ENCODE measurements at regions not wholly inside any gene's neighbourhood (a gene's known extent, or its start where the extent isn't known, plus 50 kb on each side); places are given as distances from the start of the nearest gene placed in this dataset.
A peak's percentile ranks its signal among the peaks of the same experiment; 100 is the strongest.

DNA sequence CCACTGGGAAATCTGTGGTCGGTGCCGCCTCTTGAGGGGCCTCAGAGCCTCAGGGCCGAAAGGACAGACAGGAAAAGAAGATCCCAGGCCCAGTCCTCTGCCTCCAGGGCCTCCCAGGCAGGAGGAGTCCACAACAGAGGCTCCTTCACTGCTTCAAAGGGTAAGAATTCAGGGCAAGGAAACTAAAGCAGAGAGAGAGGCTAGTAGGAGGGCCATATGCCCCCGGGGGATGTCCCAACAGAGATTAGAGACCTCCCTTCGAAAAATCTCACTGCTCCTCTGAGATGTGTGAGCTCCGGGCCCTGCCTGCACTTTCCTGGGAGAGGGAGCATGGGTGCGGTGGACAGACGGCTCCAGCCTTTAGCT, 465.9 kb downstream of the NPHP4 start:
- DNase-seq (ENCODE audit: low read depth in 2 of 2), result no peak

DNA sequence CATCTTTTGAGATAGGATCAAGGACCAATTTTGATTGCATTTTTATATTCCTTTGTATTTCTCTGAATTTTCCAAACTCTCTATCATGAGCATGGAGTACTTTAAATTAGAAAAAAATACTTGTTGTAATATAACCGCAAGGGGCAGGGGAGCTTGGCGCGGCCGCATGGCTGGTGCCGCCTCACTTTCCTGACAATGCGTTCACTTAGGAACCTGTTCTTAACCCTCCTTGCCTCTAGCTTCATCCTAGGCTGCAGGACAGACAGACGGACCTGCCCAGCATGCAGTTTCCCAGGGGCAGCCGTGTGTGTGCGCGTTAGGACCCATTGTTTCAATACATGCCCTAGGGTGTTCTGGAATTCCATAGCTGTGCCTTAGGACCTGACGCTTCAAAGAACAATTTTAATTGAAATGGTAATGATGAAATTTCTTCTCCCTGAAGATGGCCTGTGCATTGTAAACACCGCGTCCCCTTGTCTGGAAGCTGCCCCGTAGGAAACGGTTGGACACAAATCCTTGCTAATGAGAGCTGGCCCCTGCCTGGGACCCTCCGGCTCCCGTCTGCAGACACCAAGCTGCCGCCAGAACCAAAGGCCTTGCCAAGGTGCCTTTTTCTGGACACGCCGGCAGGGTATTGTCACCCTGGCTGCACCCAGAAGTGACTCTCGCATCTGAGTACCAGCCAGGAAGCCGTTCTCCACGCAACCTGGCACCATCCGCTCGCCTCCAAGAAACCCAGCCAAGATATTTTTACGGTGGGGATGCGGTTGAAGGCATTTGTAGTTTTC, 466.4 kb downstream of the NPHP4 start:
- no peak for DNase-seq (ENCODE audit: low read depth in 2 of 2)

DNA sequence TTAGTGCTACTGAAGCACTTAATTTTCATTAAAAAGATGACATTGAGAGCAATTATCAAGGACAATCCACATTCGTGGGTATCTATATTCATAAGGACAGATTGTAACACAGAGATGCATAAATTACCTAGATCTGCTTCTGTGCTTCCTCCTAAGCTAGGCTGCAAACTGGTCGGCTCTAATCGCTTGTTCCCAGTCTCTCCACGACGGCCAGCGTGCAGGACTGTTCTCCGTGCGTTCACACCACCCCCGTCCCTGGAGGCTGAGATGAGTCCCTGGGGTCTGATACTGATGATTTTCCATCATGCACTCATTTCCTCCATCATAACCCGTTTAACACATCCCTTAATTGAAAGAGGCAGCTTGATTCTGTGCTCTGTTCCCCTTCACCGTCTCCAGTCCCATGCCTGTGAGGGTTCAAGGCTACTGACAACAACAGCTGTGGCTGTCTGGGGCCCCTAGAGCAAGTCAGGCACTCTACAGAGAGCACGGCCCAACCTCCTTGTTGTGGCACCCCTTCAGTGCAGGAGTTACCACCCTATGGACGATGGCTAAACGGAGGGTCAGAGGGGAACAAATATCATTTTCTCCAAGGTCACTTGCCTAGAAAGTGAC, 469.6 kb downstream of the NPHP4 start:
- DNase-seq (ENCODE audit: low read depth in 2 of 2), result no peak

- DNase-seq (ENCODE audit: low read depth in 2 of 2), result no peak
Observed at GRCh38 chr1:5519366-5520135, 472.7 kb downstream of the NPHP4 start.

- DNase-seq (ENCODE audit: low read depth in 2 of 2), result no peak
Observed at GRCh38 chr1:5516756-5517155, 475.5 kb downstream of the NPHP4 start.

GRCh38 chr1:5515501-5515900, 476.7 kb downstream of the NPHP4 start:
- no peak for DNase-seq (ENCODE audit: low read depth in 2 of 2)

DNA sequence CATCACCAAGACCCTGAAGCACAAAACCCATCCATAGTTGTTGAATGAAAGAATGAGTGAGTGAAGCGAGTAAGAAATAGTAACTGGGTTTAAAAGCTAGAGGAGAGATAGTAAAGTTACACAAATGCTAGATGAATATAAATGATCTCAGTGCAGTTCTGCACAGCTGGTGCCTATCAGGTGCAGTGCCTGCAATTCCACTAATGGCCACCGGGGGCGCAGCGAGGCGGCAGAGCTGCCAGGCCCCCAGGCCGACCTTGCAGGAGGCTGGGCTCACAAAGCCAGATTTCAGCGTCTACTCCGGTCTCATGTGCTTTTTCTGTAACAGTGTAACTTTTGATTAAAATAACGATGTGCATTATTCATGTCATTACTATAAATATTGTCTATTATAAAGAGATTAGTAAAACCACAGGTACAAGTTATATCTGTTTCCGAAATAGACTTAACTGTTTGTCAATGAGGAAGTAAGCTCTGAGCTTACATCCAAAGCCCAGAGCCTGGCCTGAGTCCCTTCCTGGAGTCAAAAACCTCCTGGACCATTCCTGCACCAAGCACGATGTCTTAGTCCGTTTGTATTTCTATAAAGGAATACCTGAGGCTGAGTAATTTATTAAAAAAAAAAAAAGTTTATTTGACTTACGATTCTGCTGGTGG, 477.6 kb downstream of the NPHP4 start:
- DNase-seq (ENCODE audit: low read depth in 2 of 2), result peak; percentile 36 to 49

GRCh38 chr1:5513846-5514526, 478.2 kb downstream of the NPHP4 start:
- no peak for DNase-seq (ENCODE audit: low read depth in 2 of 2)

- no peak for DNase-seq (ENCODE audit: low read depth in 2 of 2)
Observed at GRCh38 chr1:5513179-5513578, 479.0 kb downstream of the NPHP4 start.

DNA sequence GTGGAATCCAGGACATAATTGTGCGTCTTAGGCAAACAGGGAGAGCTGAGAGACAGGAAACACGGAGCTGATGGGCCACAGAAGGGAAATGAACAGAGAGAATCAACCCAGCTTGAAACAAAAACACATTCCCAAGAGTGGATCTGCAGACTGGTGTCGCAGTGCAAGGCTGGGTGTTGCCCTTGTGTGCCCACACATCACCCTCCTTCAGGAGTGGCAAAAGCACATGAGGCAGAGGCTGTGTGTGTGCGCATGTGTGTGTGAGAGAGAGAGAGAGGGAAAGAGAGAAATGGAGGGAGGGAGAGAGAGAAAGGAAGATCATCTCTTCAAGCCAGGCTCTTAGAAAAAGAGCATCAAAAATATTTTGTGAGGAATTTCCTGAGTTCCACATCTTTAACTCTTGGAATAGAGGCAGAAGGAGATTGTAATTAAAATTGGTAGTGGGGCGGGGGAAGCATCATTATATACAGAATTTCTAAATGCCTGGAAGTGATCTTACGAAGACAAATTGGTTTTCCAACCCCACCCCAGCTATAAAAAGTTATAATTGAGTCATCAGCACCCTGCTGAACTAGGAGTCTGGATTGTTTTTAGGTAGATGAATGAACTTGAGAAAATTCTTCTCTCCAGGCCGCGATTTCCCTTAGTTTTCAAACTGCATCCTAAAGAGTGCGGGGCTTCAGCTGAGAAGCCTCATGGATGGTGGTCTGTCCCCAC, 480.7 kb downstream of the NPHP4 start:
- DNase-seq (ENCODE audit: low read depth in 2 of 2), result no peak

GRCh38 chr1:5509664-5510452, 482.4 kb downstream of the NPHP4 start:
- DNase-seq (ENCODE audit: low read depth in 2 of 2), result peak; percentile 33 to 53

DNA sequence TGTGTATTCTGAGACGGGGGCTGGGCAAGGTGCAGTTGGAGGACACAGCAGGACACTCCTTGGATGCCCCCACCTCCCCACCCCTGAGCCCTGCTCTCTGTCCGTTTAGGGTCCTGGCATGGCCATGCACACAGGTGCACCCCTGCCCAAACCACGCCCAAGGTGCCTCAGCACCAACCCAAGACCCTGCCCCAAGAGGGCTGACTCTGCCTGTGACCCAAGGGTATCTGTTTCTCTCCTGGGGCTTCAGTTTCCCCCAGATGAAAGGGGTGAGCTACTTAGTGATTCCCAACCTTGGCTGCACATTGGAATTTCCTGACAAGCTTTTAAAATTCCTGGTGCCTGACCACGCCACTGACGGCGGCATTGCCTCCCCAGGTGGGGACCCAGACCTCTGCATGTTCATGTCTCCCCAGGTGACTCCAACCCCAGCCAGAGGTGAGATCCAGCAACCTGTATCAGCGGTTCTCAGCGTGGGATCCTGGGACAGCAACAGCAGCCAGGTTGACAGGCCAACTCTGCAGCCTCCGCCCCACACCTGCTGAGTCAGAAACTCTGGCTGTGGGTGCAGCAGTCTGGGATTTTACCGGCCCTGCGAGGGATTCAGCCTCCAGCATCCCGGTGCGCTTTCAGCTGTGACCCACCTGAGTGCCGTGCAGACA, 483.4 kb downstream of the NPHP4 start:
- no peak for DNase-seq (ENCODE audit: low read depth in 2 of 2)

DNA sequence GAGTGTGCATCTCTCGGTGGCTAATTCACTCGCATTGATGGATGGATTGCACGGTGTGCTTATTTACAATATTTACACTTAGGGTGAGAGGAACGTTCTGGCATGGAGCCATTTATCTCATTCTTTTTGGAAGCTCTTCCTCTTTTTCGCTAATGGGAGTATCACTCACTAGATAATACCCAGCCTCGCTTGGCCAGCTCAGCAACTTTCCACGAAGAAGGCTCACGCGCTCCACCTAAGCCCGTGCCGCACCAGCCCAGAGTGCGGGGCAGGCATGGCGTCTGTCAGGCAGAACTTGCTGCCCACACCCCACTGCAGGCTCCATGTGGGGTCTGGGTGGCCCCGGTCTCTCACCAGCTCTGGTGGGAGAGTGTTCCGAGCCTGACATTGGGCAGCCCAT, 484.9 kb downstream of the NPHP4 start:
- DNase-seq (ENCODE audit: low read depth in 2 of 2), result no peak

DNA sequence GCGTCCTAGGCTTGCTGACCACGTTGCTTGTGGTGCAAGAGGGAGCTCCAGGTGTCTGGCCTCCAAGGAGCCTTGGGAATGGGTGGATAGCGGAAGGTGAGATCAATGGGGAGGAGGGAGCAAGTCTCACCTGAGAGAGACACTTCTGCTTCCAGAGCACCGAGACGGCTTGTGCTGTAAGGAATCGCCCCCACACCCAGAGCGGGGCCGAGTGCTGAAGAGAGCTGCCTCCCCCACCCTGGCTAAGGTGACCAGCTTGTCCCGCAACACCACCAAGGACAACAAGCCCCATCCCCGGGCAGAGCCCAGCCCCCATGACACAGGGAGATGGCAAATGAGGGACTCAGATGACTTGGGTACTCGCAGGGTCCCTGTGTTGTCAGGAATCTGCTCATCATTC, 485.6 kb downstream of the NPHP4 start:
- DNase-seq (ENCODE audit: low read depth in 2 of 2), result no peak

DNA sequence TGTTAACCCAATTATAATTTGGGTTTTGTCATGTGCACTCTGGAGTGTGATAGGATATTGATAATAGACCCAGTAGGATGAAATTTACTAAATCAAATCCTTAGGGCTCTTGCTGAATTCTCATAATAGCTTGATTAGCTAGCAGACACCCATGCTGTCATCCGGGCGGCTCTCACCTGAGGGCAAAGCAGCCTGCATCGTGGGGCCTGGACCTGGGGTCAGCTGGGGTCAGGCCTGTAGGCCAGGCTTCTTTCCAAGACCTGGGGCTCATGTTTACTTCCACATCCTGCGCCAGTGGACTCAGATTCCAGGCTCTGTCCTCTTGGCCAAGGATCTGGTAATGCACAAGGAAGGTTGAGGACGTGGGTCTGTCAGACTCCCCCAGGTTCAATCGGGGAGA, 486.3 kb downstream of the NPHP4 start:
- DNase-seq (ENCODE audit: low read depth in 2 of 2), result no peak

GRCh38 chr1:5504364-5504740, 487.9 kb downstream of the NPHP4 start:
- no peak for DNase-seq (ENCODE audit: low read depth in 2 of 2)

DNA sequence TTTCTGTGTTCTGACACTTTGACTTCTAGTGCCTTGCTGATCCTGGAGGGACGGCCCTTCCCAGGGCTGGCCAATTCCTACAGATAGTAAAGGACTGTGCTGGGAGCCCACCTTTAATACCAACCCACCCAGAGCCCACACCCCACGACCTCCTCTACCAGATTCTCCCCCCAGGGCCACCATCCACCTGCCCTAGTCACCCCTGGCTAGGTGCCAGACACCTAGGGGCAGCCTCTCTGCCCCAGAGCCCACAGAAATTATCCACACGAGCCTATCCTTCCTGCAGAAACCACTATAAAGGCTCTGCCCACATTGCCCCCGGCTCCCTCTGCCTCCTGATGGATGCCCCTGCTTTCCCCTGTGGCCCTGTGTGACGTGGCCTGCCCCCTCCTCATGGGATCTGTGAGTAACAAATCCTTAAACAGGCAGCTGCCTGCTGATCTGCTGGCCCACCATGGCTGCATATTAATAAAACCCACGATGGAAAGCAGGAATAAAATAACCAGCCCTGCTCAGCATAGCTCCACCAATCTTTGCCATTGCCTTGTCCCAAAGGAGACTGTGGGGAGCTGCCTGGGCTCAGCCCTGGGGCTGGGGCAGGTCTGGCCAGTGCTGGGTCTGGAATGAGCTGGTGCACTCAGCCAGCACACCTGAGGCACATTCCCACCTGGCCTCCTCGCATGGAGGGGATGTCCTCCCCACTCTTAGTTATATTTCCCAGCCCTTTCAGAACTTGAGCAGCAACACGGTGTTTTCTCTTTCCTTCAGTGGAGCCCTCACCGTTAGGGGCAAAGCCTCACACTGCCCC, 488.5 kb downstream of the NPHP4 start:
- DNase-seq (ENCODE audit: low read depth in 2 of 2), result no peak

DNA sequence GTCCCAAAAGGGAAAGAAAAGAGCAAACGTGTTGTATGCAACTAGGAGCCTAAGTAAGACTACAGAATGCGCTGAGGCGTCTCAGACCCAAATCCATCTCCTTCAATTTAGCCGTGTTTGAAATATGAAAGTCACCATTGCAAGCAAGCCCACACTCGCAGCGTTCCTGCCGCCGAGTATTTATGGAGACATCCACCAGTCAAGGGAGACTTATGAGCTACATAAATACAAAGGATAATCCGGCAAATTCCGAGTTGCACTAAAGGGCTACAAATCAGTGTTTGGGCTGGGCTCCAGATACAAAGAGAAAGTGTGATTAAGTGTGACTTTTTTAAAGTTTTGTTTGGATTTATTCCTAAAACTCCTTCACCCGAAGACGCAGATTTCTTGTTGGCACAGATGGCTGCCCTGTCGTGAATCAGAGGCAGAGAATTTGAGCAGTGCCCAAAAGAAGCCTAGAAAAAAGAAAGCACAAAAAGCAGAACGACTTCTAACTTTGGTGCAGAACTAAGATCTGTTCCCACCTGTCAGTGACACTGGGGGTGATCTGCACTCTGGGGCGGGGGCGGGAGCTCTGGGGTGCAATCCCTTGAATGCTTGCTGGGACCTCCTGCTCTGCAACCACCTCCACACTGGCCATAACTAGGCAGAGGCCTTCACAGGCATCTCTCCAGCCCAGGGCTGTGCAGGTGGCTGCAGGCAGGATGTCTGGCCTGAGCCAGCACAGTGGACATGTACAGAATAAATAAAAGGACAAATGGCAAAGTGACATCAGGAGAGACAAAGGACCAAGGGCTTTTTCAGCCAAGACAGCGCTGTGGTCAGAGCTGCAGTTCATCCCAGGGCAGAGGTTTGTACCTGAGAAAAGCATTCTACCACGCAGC, 489.7 kb downstream of the NPHP4 start:
- DNase-seq (ENCODE audit: low read depth in 2 of 2), result no peak

Data from stimulated activated CD4-positive, alpha-beta T cell treated with anti-CD3 and anti-CD28 coated beads, Interleukin-15, amount 100 ng/mL, for 48 hours (primary cell).